Mesenchymal stem cell (in vitro differentiated cells and primary cell): ENCODE measurements at regions not wholly inside any gene's neighbourhood (a gene's known extent, or its start where the extent isn't known, plus 50 kb on each side); places are given as distances from the start of the nearest gene placed in this dataset.

ENCODE experiments used
- DNase-seq: peaks from one replicate; pipeline ENCODE4 v3.0.0-alpha.2; 2013
- H2AFZ ChIP-seq: one replicate; pipeline ENCODE4 v1.6.1; 2013; ENCODE audit warnings: low read depth, mild to moderate bottlenecking, control low read depth, inconsistent platforms, low read length, moderate library complexity
- H2AK5ac ChIP-seq: 2 replicates; pipeline ENCODE4 v1.6.1; 2013; ENCODE audit warnings: low read length, moderate library complexity, mild to moderate bottlenecking, inconsistent platforms; ENCODE audit not compliant: severe bottlenecking
- H2BK120ac ChIP-seq: one replicate; pipeline ENCODE4 v1.6.1; 2013; ENCODE audit warnings: low read depth, mild to moderate bottlenecking, inconsistent platforms, low read length, moderate library complexity
- H2BK12ac ChIP-seq, 2 experiments: one replicate each; pipeline ENCODE4 v1.6.1; 2013; ENCODE audit warnings: inconsistent platforms in 2 of 2, low read length in 2 of 2, mild to moderate bottlenecking in 2 of 2, moderate library complexity in 2 of 2, control low read depth in 1 of 2
- H2BK15ac ChIP-seq: one replicate; pipeline ENCODE4 v1.6.1; 2013; ENCODE audit warnings: mild to moderate bottlenecking, low read depth, inconsistent platforms; ENCODE audit not compliant: poor library complexity, severe bottlenecking
- H2BK5ac ChIP-seq: 2 replicates; pipeline ENCODE4 v1.6.1; 2013; ENCODE audit warnings: low read depth, mild to moderate bottlenecking, low read length, control low read depth, inconsistent platforms; ENCODE audit not compliant: poor library complexity, severe bottlenecking
- H3K14ac ChIP-seq, 2 experiments: one replicate each; pipeline ENCODE4 v1.6.1; 2013; ENCODE audit warnings: inconsistent platforms in 2 of 2, low read length in 2 of 2, control low read depth in 1 of 2, mild to moderate bottlenecking in 1 of 2, moderate library complexity in 1 of 2
- H3K18ac ChIP-seq, 2 experiments: one replicate each; pipeline ENCODE4 v1.6.1; 2013; ENCODE audit warnings: inconsistent platforms in 2 of 2, low read length in 2 of 2, control low read depth in 1 of 2, low read depth in 1 of 2, mild to moderate bottlenecking in 1 of 2
- H3K23ac ChIP-seq, 2 experiments: one replicate each; pipeline ENCODE4 v1.6.1; 2013; ENCODE audit warnings: inconsistent platforms in 2 of 2, low read length in 2 of 2, mild to moderate bottlenecking in 2 of 2, moderate library complexity in 2 of 2, control low read depth in 1 of 2
- H3K27ac ChIP-seq: 2 replicates; pipeline ENCODE4 v1.5.1; 2013; ENCODE audit warnings: mild to moderate bottlenecking, moderate library complexity, low read length, control low read depth, inconsistent platforms; ENCODE audit not compliant: poor library complexity, severe bottlenecking
- H3K27me3 ChIP-seq, 2 experiments: 2 replicates each; pipeline versions ENCODE4 v1.6.1 to v1.7.0; 2013; ENCODE audit warnings: low read length in 2 of 2, mild to moderate bottlenecking in 2 of 2, moderate library complexity in 2 of 2, control low read depth in 1 of 2, inconsistent platforms in 1 of 2; ENCODE audit not compliant: control insufficient read depth in 1 of 2, insufficient read depth in 1 of 2
- H3K36me3 ChIP-seq, 2 experiments: 2 replicates each; pipeline versions ENCODE4 v1.6.1 to v1.7.0; 2013; ENCODE audit warnings: low read length in 2 of 2, control low read depth in 1 of 2, inconsistent platforms in 1 of 2, low read depth in 1 of 2, mild to moderate bottlenecking in 1 of 2; ENCODE audit not compliant: insufficient read depth in 2 of 2, control insufficient read depth in 1 of 2
- H3K4ac ChIP-seq, 2 experiments: one replicate each; pipeline ENCODE4 v1.6.1; 2013; ENCODE audit warnings: inconsistent platforms in 2 of 2, low read length in 2 of 2, mild to moderate bottlenecking in 2 of 2, moderate library complexity in 2 of 2, control low read depth in 1 of 2, low read depth in 1 of 2
- H3K4me1 ChIP-seq: 2 replicates; pipeline ENCODE4 v1.6.1; 2013; ENCODE audit warnings: low read depth, low read length, control low read depth; ENCODE audit not compliant: control insufficient read depth, insufficient read depth
- H3K4me2 ChIP-seq: 2 replicates; pipeline ENCODE4 v1.6.1; 2013; ENCODE audit warnings: low read length, mild to moderate bottlenecking, inconsistent platforms; ENCODE audit not compliant: poor library complexity, severe bottlenecking
- H3K4me3 ChIP-seq, 2 experiments: 2 replicates each; pipeline versions ENCODE4 v1.5.1 to v1.7.0; 2013; ENCODE audit warnings: low read length in 2 of 2, mild to moderate bottlenecking in 2 of 2, control low read depth in 1 of 2, low read depth in 1 of 2; ENCODE audit not compliant: insufficient read depth in 1 of 2
- H3K79me1 ChIP-seq: replicated peaks from 2 replicates; pipeline ENCODE4 v1.6.1; 2013; ENCODE audit warnings: mild to moderate bottlenecking, control low read depth, low read length, inconsistent platforms; ENCODE audit not compliant: poor library complexity, severe bottlenecking
- H3K9ac ChIP-seq: 2 replicates; pipeline ENCODE4 v1.7.0; 2013; ENCODE audit warnings: mild to moderate bottlenecking, low read length, moderate library complexity
- H3K9me3 ChIP-seq: 2 replicates; pipeline ENCODE4 v1.7.0; 2013; ENCODE audit warnings: mild to moderate bottlenecking, low read length; ENCODE audit not compliant: control insufficient read depth
- H4K8ac ChIP-seq: one replicate; pipeline ENCODE4 v1.6.1; 2013; ENCODE audit warnings: inconsistent platforms, mild to moderate bottlenecking, low read length, moderate library complexity
- H4K91ac ChIP-seq: one replicate; pipeline ENCODE4 v1.6.1; 2013; ENCODE audit warnings: mild to moderate bottlenecking, low read length, inconsistent platforms
- WGBS: methylation state at CpG from one replicate; pipeline ENCODE4 v1.1.7; 2013; ENCODE audit warnings: mixed read lengths; 5-methylcytosine and 5-hydroxymethylcytosine counted together

GRCh38 chr6:145312481-145312880 lies 422.8 kb downstream of the EPM2A start:
- H3K9me3 ChIP-seq, result no peaks in the 10 kb centered on the region
- H2BK12ac ChIP-seq, result no peak overlapping the region
- H3K18ac ChIP-seq, result no peak overlapping the region
- no peaks in the 10 kb centered on the region for H3K27me3 ChIP-seq
- H2AK5ac ChIP-seq, result no peak overlapping the region
- no peak overlapping the region for H3K23ac ChIP-seq
- no peak overlapping the region for H2BK15ac ChIP-seq
- no peak overlapping the region for H3K4me3 ChIP-seq
- H2BK5ac ChIP-seq, result no peak overlapping the region
- no peak for DNase-seq
- H3K9ac ChIP-seq, result no peak overlapping the region
- H3K4ac ChIP-seq, result no peak overlapping the region
- no peaks in the 10 kb centered on the region for H3K79me1 ChIP-seq
- no peak overlapping the region for H2AFZ ChIP-seq
- no peak overlapping the region for H3K14ac ChIP-seq
- H3K4me2 ChIP-seq, result no peak overlapping the region
- H4K8ac ChIP-seq, result no peak overlapping the region
- H3K27ac ChIP-seq, result no peak overlapping the region
- WGBS, result 95% methylated on average over 7 of the region's 7 CpGs
- no peak overlapping the region for H2BK120ac ChIP-seq
- H3K36me3 ChIP-seq, result no peaks in the 10 kb centered on the region
- H4K91ac ChIP-seq, result no peak overlapping the region
- peaks cover 3% of the 10 kb centered on the region for H3K4me1 ChIP-seq

GRCh38 chr6:145313041-145313855 lies 422.1 kb downstream of the EPM2A start:
- H3K9me3 ChIP-seq, result no peaks in the 10 kb centered on the region
- H3K27ac ChIP-seq, result no peak overlapping the region
- H2BK12ac ChIP-seq, result no peak overlapping the region
- H3K4me1 ChIP-seq, result peaks cover 3% of the 10 kb centered on the region
- no peak overlapping the region for H3K4me2 ChIP-seq
- H3K9ac ChIP-seq, result no peak overlapping the region
- H2BK120ac ChIP-seq, result no peak overlapping the region
- no peaks in the 10 kb centered on the region for H3K36me3 ChIP-seq
- no peaks in the 10 kb centered on the region for H3K27me3 ChIP-seq
- no peak overlapping the region for H2AFZ ChIP-seq
- H2AK5ac ChIP-seq, result no peak overlapping the region
- H3K18ac ChIP-seq, result no peak overlapping the region
- no peak overlapping the region for H4K91ac ChIP-seq
- no peak overlapping the region for H2BK15ac ChIP-seq
- no peaks in the 10 kb centered on the region for H3K79me1 ChIP-seq
- 86% methylated on average over 1 of the region's 1 CpG for WGBS
- H3K14ac ChIP-seq, result no peak overlapping the region
- H2BK5ac ChIP-seq, result no peak overlapping the region
- no peak for DNase-seq
- no peak overlapping the region for H4K8ac ChIP-seq
- H3K4me3 ChIP-seq, result no peak overlapping the region
- no peak overlapping the region for H3K23ac ChIP-seq
- no peak overlapping the region for H3K4ac ChIP-seq

- Histone ChIP-seq H3K4me1 (peaks cover 3% of the 10 kb centered on the region), H2BK120ac (no peak overlapping the region), H2AFZ (no peak overlapping the region), H2BK12ac (no peak overlapping the region), H3K18ac (no peak overlapping the region), H3K4me2 (no peak overlapping the region), H3K79me1 (no peaks in the 10 kb centered on the region), H2BK5ac (no peak overlapping the region), H3K27me3 (no peaks in the 10 kb centered on the region), H3K14ac (no peak overlapping the region), H3K9me3 (no peaks in the 10 kb centered on the region), H3K27ac (no peak overlapping the region), H3K4me3 (no peak overlapping the region), H3K4ac (no peak overlapping the region), H2BK15ac (no peak overlapping the region), H4K91ac (no peak overlapping the region), H2AK5ac (no peak overlapping the region), H3K36me3 (no peaks in the 10 kb centered on the region), H4K8ac (no peak overlapping the region), H3K9ac (no peak overlapping the region), H3K23ac (no peak overlapping the region)
- WGBS, result 68% methylated on average over 3 of the region's 3 CpGs
- no peak for DNase-seq
These were observed 419.2 kb downstream of the EPM2A start for GRCh38 chr6:145315982-145316600.

GRCh38 chr6:145318952-145319351 lies 416.4 kb downstream of the EPM2A start:
- Histone ChIP-seq H3K14ac (no peak overlapping the region), H3K27me3 (no peaks in the 10 kb centered on the region), H3K4ac (no peak overlapping the region), H3K18ac (no peak overlapping the region), H3K9me3 (no peaks in the 10 kb centered on the region), H4K91ac (no peak overlapping the region), H3K9ac (no peak overlapping the region), H3K79me1 (no peaks in the 10 kb centered on the region), H3K23ac (no peak overlapping the region), H3K4me3 (no peak overlapping the region), H3K36me3 (no peaks in the 10 kb centered on the region), H2BK5ac (no peak overlapping the region), H3K4me1 (peaks cover 2% of the 10 kb centered on the region), H2AK5ac (no peak overlapping the region), H3K27ac (no peak overlapping the region), H2AFZ (no peak overlapping the region), H2BK15ac (no peak overlapping the region), H2BK12ac (no peak overlapping the region), H3K4me2 (no peak overlapping the region), H2BK120ac (no peak overlapping the region), H4K8ac (no peak overlapping the region)
- DNase-seq, result no peak
